Activated T-helper 9 cell treated with anti-CD3 and anti-CD28 coated beads, Interleukin-2, amount 50 U/mL, for 16 hours (primary cell): ENCODE measurements at regions not wholly inside any gene's neighbourhood (a gene's known extent, or its start where the extent isn't known, plus 50 kb on each side); places are given as distances from the start of the nearest gene placed in this dataset.

Source experiments
- DNase-seq: peaks from one replicate; pipeline ENCODE4 v3.0.0-alpha.2; 2020; ENCODE audit warnings: low read depth

- DNase-seq, result no peak
Observed at GRCh38 chr12:124458220-124458991, 109.0 kb downstream of the NCOR2 start.

DNA sequence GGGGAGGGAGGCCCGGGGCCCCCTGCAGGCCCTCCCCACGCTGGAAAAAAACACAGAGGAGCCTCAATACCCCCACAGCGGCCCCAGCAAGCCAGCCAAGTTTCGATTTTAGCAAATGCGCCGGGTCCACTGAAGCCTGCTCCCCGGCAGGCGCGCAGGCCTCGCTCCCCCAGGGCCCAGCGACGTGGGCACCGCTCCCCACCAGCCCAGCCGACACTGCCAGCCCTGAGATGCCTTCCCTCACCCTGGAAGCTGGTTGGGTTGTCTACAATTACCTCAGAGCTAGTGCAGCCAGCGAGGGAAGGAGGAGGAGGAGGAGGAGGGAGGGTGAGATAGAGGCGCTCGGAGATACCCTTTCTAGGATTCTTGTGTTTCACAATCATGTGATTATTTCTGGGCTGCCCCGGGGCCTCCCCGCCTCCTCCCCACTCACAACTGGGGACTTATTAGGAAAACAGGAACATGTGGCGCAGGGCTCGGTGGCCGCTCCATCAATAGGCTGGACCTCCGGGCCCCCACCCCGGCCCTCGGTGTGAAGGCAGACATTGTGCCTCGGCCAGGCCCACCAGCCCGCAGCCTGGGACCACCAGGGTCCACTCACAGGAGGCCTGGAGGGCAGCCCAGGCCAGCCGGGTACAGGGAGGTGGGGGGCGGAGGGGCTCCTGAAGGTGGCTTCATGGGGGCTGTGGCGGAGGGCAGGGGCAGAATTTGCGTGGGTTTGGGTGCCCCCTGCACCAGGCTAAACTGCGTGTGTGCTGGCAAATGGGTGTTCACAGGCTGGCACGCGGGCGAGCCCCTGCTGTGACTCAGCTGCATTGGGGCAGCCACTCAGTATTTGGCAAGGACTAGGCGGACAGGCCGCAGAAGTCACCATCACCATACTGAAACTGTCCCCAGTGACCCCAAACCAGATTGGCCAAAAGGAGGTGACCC is 109.9 kb downstream of the NCOR2 start:
- peak; percentile 45 for DNase-seq

DNA sequence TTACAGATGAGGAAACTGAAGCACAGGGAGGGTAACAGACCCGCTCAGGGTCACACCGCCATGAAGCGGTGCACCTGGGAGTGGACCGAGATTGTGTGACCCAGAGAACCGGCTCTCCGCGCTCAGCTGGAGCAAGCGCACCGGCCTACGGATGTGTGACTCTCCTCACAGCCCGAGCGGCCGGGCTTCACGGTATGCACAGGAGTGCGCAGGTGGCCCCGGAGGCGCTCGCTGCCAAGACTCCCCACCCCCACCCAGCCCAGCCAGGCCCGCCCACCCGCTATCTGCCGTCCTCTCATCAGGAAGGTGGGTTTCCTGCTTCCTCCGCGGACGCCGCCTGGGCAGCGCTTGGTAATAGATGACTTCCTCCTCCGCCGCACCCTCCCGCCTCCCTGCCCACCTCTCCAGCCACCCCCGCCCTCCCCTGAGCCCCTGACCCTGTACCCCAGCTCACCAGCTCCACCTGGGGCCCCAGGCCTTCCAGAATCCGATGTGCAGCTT is 110.7 kb downstream of the NCOR2 start:
- peak; percentile 21 for DNase-seq

- no peak for DNase-seq
Observed at GRCh38 chr12:124456133-124456651, 111.2 kb downstream of the NCOR2 start.

GRCh38 chr12:124455336-124455735 is 112.1 kb downstream of the NCOR2 start:
- no peak for DNase-seq

- no peak for DNase-seq
Observed at GRCh38 chr12:124454735-124455134, 112.7 kb downstream of the NCOR2 start.

DNA sequence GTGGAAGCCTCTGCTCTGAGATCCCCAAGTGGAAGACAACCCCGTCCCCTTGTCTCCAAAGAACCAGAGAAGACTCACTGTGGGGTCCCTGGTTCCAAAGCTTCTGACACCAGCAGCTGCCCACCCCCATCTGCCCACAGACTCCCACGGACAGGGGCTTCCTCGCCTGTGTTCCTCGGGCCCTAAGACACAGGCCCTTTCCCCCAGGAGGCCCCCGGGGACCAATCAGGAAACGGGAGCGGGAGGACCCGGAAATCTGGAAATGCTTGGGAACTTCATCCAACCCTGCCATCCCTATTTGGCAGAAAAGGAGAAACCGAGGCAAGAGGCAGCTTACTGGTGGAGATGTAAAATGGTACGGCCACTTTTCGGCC is 113.1 kb downstream of the NCOR2 start:
- no peak for DNase-seq

- DNase-seq, result peak; percentile 75
Observed at GRCh38 chr12:124453419-124454351, 113.7 kb downstream of the NCOR2 start.

DNA sequence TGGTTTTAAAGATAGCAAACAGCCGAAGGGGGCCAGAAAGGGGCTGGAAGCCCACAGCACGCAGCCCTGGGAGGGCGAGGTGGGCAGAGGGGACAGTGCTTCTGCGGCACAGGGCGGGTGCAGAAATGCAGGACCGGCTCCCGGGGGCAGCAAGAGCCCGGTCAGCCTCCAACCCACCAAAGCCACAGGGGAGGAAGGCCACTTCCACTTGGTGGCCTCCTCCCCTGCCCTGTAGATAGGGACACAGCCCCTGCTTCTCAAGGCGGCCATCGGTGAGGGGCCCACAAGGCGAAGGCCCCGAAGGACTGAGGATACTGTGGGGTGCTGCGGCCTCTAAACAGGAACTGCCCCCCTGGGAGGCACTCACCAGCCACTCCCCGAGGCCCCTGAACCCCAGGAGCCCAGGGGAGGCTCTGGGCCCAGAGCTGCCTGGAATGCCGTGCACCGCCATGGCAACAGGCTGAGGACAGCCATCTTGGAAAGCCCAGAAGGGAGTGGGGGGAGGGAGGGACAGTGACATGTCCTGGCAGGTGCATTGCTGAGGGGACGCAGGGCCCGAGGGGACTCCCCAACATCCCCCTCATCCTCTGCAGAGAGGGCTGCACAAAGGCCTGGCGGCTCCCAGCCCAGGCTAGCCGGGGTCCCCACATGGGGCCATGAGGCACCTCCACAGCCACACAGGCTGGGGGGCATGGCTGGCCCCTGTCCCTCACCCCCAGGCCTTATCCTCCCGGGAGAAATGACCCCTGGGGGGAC is 114.7 kb downstream of the NCOR2 start:
- DNase-seq, result no peak

- no peak for DNase-seq
Observed at GRCh38 chr12:124451637-124452243, 115.7 kb downstream of the NCOR2 start.

DNA sequence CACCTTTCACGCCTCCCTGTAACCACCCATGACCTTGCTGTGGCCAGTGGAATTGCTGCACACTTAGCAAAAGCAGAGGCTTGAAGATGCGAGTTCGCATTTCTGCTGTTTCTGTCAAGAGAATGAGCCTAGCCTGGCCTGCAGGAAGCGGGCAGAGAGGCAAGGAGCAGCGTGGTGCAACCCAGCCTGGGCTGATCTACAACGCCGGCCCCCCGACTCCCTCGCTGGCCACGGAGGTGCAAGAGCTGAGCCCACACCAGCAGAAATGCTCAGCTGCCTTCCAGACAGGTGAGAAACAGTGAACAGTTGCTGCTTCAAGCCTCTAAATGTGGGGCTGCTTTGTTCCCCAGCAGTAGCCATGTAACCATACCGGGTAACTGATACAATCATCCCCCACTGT is 116.4 kb downstream of the NCOR2 start:
- no peak for DNase-seq

- DNase-seq, result no peak
Observed at GRCh38 chr12:124450376-124450750, 117.0 kb downstream of the NCOR2 start.

DNA sequence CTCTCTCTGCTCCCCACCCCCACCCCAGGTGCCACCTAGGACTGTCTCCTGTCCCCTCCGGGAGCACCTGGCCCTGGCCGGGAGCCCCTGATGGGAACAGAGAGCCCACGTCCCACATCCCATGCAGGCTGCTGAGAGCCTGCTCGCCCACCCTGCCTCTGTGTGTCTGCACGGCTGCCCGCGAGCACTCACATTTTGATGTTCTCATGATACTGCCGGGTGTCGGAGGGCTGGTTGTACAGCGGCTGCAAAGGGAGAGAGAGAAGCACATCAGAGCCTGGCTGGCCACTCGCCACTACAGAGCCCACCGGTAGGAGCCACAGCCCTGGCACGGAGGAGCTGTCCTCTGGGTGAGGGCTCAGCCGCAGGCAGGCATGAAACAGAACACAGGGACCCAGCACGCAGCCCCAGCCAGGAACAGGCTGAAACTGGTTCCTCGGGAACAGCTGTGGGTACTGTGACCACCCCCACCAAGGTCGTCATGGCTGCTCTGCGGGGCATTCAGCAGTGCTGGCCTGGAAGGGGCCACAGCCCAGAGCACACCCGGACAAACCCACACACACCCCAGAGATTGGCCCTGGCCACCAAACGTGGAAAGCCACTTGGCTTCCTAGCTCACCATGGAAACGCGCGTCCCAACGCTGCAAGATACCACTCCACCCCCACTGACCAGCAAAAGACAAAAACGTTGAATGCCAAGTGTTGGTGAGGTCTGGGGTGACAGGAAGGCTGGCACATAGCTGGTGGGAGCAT is 117.6 kb downstream of the NCOR2 start:
- DNase-seq, result no peak

DNA sequence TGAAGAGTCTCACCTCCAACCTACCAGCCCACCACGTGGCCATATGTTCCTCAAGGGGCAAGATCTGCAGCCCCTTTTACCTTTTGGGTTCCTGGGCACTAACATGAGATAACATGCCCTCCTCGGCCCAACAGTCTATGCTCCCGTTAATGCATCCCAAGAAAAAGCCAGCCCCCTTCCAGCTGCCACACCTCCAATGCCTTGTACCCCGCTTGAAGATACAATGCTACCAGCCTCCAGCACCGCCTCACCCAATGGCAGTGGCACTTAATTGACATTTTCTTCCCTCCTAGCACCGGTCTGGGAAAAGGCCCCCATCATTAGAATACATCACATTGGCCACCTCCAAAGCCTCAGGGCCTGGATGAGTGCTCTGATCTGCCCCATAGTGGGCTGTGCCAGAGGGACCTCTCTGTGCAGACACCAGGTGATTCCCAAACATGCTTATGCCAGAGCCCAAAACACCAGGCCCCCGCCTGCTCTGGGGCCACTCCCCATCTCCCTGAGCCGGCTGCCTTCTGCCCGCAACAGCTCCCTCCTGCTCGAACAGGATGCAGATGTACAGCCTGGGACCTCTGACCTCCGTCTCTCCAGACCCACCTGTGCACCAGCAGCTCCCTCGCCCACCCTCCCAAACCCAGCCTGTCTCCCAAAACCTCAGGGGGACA is 118.3 kb downstream of the NCOR2 start:
- DNase-seq, result no peak

- DNase-seq, result no peak
Observed at GRCh38 chr12:124448241-124448954, 119.0 kb downstream of the NCOR2 start.

DNA sequence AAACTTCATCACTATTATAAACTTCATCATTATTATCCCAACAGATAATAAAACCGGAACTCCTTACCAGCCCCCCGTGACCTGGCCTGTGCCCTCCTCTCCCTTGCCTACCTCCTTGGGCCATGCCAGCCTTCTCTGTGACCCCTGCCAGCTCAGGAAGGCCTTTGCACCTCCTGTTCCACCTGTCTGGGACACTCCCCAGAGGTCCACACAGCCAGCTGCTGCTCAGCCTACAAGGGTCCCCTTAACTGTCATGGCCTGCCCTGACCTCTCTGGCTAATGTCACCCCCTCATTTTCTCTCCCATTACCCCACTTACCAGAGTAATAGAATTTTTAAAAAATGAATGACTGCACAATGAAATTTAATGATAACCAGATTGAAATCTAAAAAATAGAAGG is 121.0 kb downstream of the NCOR2 start:
- DNase-seq, result no peak

GRCh38 chr12:124445826-124446225 is 121.6 kb downstream of the NCOR2 start:
- no peak for DNase-seq

DNA sequence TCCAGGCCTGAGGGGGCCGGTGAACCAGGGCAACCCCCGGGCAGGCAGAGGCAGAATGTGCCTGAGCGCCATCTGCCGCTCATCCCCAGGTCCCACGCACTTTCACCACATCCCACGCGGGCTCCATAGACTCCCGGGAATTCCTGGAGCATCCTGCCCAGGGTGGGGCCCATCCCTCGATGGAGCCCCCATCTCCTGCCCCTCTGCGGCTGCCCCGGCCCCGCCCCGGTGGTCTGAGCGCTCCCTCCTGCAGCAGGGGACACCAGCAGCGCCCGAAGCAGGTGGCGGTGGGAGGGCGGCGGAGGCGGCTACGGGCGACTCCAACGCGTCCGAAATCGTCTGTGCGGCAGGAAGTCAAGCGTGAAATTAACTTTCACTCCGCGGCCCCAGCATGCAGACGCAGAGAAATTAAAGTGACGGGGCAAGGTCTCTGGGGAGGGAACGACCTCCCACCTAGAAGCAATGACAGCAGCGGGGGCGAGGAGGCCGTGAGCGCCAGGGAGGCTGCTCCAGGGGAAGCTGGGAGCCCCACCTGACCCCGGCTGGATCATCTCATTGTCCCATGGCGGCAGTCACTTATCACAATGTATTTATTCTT is 122.2 kb downstream of the NCOR2 start:
- DNase-seq, result no peak
